ENCODE measurements at regions not wholly inside any gene's neighbourhood (a gene's known extent, or its start where the extent isn't known, plus 50 kb on each side); places are given as distances from the start of the nearest gene placed in this dataset.

- TF ChIP-seq CTCF (IDR thresholded peaks at IDR 0.05; ENCODE audit: poor library complexity) (peak; percentile 74), EZH2 (IDR thresholded peaks at IDR 0.05; ENCODE audit: borderline replicate concordance) (no peak)
Observed at GRCh38 chr1:204746838-204747442, 61.4 kb upstream of the LRRN2 start.

Data from hepatocyte (in vitro differentiated cells).